ENCODE measurements at regions not wholly inside any gene's neighbourhood (a gene's known extent, or its start where the extent isn't known, plus 50 kb on each side); places are given as distances from the start of the nearest gene placed in this dataset.
A peak's percentile ranks its signal among the peaks of the same experiment; 100 is the strongest.

- DNase-seq (ENCODE audit: low read depth in 2 of 2): peak; percentile 95
These were observed 757.7 kb upstream of the TMEM132C start for GRCh38 chr12:127509066-127509778.

GRCh38 chr12:127515941-127516340 lies 751.0 kb upstream of the TMEM132C start:
- no peak for DNase-seq (ENCODE audit: low read depth in 2 of 2)

- DNase-seq (ENCODE audit: low read depth in 2 of 2): no peak
These were observed 750.5 kb upstream of the TMEM132C start for GRCh38 chr12:127516467-127516866.

- DNase-seq (ENCODE audit: low read depth in 2 of 2): no peak
These were observed 747.2 kb upstream of the TMEM132C start for GRCh38 chr12:127519779-127520178.

- DNase-seq (ENCODE audit: low read depth in 2 of 2): no peak
These were observed 740.0 kb upstream of the TMEM132C start for GRCh38 chr12:127526925-127527324.

- no peak for DNase-seq (ENCODE audit: low read depth in 2 of 2)
These were observed 738.4 kb upstream of the TMEM132C start for GRCh38 chr12:127528551-127528950.

- DNase-seq (ENCODE audit: low read depth in 2 of 2): no peak
These were observed 735.4 kb upstream of the TMEM132C start for GRCh38 chr12:127531542-127531941.

GRCh38 chr12:127533353-127533752 lies 733.6 kb upstream of the TMEM132C start:
- DNase-seq (ENCODE audit: low read depth in 2 of 2): no peak

GRCh38 chr12:127536833-127537428 lies 730.0 kb upstream of the TMEM132C start:
- DNase-seq (ENCODE audit: low read depth in 2 of 2): no peak

- DNase-seq (ENCODE audit: low read depth in 2 of 2): no peak
These were observed 728.7 kb upstream of the TMEM132C start for GRCh38 chr12:127538316-127538715.

GRCh38 chr12:127539226-127539858 lies 727.6 kb upstream of the TMEM132C start:
- no peak for DNase-seq (ENCODE audit: low read depth in 2 of 2)

GRCh38 chr12:127542391-127542790 lies 724.6 kb upstream of the TMEM132C start:
- DNase-seq (ENCODE audit: low read depth in 2 of 2): no peak

GRCh38 chr12:127542931-127543330 lies 724.0 kb upstream of the TMEM132C start:
- no peak for DNase-seq (ENCODE audit: low read depth in 2 of 2)

- DNase-seq (ENCODE audit: low read depth in 2 of 2): no peak
These were observed 720.1 kb upstream of the TMEM132C start for GRCh38 chr12:127546721-127547505.

- DNase-seq (ENCODE audit: low read depth in 2 of 2): peak; percentile 59 to 60
These were observed 718.8 kb upstream of the TMEM132C start for GRCh38 chr12:127548123-127548553.

GRCh38 chr12:127550271-127550670 lies 716.7 kb upstream of the TMEM132C start:
- peak; percentile 28 to 37 for DNase-seq (ENCODE audit: low read depth in 2 of 2)

GRCh38 chr12:127552838-127553237 lies 714.1 kb upstream of the TMEM132C start:
- DNase-seq (ENCODE audit: low read depth in 2 of 2): no peak

GRCh38 chr12:127555071-127555470 lies 711.9 kb upstream of the TMEM132C start:
- DNase-seq (ENCODE audit: low read depth in 2 of 2): no peak

- DNase-seq (ENCODE audit: low read depth in 2 of 2): no peak
These were observed 710.6 kb upstream of the TMEM132C start for GRCh38 chr12:127556231-127556886.

- no peak for DNase-seq (ENCODE audit: low read depth in 2 of 2)
These were observed 708.6 kb upstream of the TMEM132C start for GRCh38 chr12:127558361-127558760.

- peak; percentile 95 for DNase-seq (ENCODE audit: low read depth in 2 of 2)
These were observed 707.5 kb upstream of the TMEM132C start for GRCh38 chr12:127559349-127560040.
